Ishikawa (cell line): ENCODE measurements at regions not wholly inside any gene's neighbourhood (a gene's known extent, or its start where the extent isn't known, plus 50 kb on each side); places are given as distances from the start of the nearest gene placed in this dataset.

Experiments
- CEBPB ChIP-seq: IDR thresholded peaks from 2 replicates; pipeline ENCODE4 v1.6.1; 2012
- CREB1 ChIP-seq: IDR thresholded peaks from 2 replicates; pipeline ENCODE4 v1.6.1; 2012; ENCODE audit warnings: low read depth
- EGR1 ChIP-seq: IDR thresholded peaks from 2 replicates; pipeline ENCODE4 v1.6.1; 2012
- EP300 ChIP-seq: IDR thresholded peaks from 2 replicates; pipeline ENCODE4 v1.6.1; 2012; ENCODE audit warnings: borderline replicate concordance
- FOXM1 ChIP-seq: IDR thresholded peaks from 2 replicates; pipeline ENCODE4 v1.6.1; 2012; ENCODE audit warnings: low read depth, borderline replicate concordance
- MAX ChIP-seq: IDR thresholded peaks from 2 replicates; pipeline ENCODE4 v1.6.1; 2012
- REST ChIP-seq: IDR thresholded peaks from 2 replicates; pipeline ENCODE4 v1.6.1; 2012; ENCODE audit warnings: low read depth, mild to moderate bottlenecking
- TAF1 ChIP-seq: IDR thresholded peaks from 2 replicates; pipeline ENCODE4 v1.6.1; 2012; ENCODE audit warnings: low read depth, mild to moderate bottlenecking
- TCF12 ChIP-seq: IDR thresholded peaks from 2 replicates; pipeline ENCODE4 v1.6.1; 2012; ENCODE audit warnings: low read depth
- TEAD4 ChIP-seq: IDR thresholded peaks from 2 replicates; pipeline ENCODE4 v1.6.1; 2012
- USF1 ChIP-seq: IDR thresholded peaks from 2 replicates; pipeline ENCODE4 v1.6.1; 2012
- YY1 ChIP-seq: IDR thresholded peaks from 2 replicates; pipeline ENCODE4 v1.6.1; 2012; ENCODE audit warnings: low read depth
- ZBTB7A ChIP-seq: IDR thresholded peaks from 2 replicates; pipeline ENCODE4 v1.6.1; 2012; ENCODE audit warnings: low read depth

GRCh38 chr13:40875044-40875443 is 85.6 kb downstream of the SLC25A15 start:
- TF ChIP-seq EP300 (no peak), ZBTB7A (no peak), CEBPB (no peak), FOXM1 (no peak), USF1 (no peak), MAX (no peak), REST (no peak), CREB1 (no peak), YY1 (no peak), TCF12 (no peak), TEAD4 (no peak), TAF1 (no peak), EGR1 (no peak)
